C4-2B (cell line): ENCODE measurements at regions not wholly inside any gene's neighbourhood (a gene's known extent, or its start where the extent isn't known, plus 50 kb on each side); places are given as distances from the start of the nearest gene placed in this dataset.

Source experiments
- ZFX ChIP-seq: fragments of 450-650 bp; IDR thresholded peaks from 2 replicates; pipeline ENCODE4 v1.6.1; 2017
- TF ChIP-seq, protein P1 (sequence below): fragments of 450-650 bp; conservative IDR thresholded peaks from 2 replicates; pipeline ENCODE4 v1.5.1; 2017; ENCODE audit warnings: mild to moderate bottlenecking

DNA sequence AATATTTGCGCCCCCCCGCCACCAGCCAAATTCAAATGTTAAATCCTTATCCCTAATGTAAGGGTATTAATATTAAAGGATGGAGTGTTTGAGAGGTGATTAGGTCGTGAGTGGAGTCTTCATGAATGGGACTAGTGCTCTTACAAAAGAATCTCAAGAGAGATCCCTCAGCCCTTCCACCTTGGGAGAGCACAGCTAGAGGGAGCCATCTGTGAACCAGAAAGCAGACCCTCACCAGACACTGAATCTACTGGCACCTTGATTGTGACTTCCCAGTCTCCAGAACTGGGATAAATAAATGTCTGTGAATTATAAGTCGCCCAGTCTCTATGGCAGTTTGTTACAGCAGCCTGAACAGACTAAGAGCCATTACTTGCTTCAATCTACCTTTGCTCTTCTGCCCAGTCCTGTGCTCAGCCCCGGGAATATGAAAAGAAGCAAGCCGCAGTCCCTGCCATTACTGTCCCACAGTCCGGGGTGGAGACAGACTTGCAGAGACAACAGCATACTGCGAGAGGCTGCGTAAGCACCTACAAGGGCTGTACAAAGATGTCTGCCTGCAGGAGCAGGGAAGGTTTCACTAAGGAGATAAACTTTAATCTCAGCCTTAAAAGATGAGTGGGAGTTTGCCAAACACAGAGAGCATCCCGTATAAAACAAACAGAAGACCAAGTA lies 110.7 kb upstream of the TMCO5A start:
- TF ChIP-seq, protein P1, sequence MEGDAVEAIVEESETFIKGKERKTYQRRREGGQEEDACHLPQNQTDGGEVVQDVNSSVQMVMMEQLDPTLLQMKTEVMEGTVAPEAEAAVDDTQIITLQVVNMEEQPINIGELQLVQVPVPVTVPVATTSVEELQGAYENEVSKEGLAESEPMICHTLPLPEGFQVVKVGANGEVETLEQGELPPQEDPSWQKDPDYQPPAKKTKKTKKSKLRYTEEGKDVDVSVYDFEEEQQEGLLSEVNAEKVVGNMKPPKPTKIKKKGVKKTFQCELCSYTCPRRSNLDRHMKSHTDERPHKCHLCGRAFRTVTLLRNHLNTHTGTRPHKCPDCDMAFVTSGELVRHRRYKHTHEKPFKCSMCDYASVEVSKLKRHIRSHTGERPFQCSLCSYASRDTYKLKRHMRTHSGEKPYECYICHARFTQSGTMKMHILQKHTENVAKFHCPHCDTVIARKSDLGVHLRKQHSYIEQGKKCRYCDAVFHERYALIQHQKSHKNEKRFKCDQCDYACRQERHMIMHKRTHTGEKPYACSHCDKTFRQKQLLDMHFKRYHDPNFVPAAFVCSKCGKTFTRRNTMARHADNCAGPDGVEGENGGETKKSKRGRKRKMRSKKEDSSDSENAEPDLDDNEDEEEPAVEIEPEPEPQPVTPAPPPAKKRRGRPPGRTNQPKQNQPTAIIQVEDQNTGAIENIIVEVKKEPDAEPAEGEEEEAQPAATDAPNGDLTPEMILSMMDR: no peak
- TF ChIP-seq ZFX: no peak
